Endothelial cell of umbilical vein (primary cell): ENCODE measurements at regions not wholly inside any gene's neighbourhood (a gene's known extent, or its start where the extent isn't known, plus 50 kb on each side); places are given as distances from the start of the nearest gene placed in this dataset.

ENCODE experiments used
- BruUV-seq: library from RNA; stranded (reverse); fragments of 400-500 nt; replicated peaks from 2 replicates; lab custom pipeline; 2021; lab: Mats Ljungman, UMichigan
- CTCF ChIA-PET: fragments of 300-600, 350-600 bp; sonication (Branson Sonifier 250); formaldehyde crosslinking; loops from one replicate; lab custom pipeline; 2021; ENCODE audit warnings: antibody characterized with exemption, inconsistent platforms; lab: Charles Lee
- POLR2A ChIA-PET: fragments of 300-600, 350-600 bp; sonication (Branson Sonifier 250); formaldehyde crosslinking; loops from one replicate; lab custom pipeline; 2021; ENCODE audit warnings: antibody characterized with exemption, inconsistent platforms; lab: Charles Lee
- DNase-seq: peaks from one replicate; pipeline ENCODE4 v3.0.0-alpha.2; 2011; ENCODE audit warnings: low read depth, low spot score
- FAIRE-seq: peaks from 2 replicates; lab custom pipeline; 2011; peaks lifted over from hg19 to GRCh38; lab: Jason Lieb, UNC
- H2AFZ ChIP-seq: 2 replicates; pipeline ENCODE4 v1.6.0; 2012; ENCODE audit warnings: low read depth, low read length, control low read depth, inconsistent platforms
- H3K27ac ChIP-seq: 2 replicates; pipeline ENCODE4 v1.5.1; 2011; ENCODE audit warnings: low read depth, mild to moderate bottlenecking, control low read depth, low read length, moderate library complexity; ENCODE audit not compliant: insufficient read depth
- H3K27me3 ChIP-seq, 2 experiments: 2 replicates each; pipeline versions ENCODE4 v1.6.0 to v1.6.1; 2011; ENCODE audit warnings: low read length in 2 of 2, mixed read lengths in 1 of 2; ENCODE audit not compliant: control insufficient read depth in 2 of 2, insufficient read depth in 2 of 2
- H3K36me3 ChIP-seq, 2 experiments: 2 replicates in 1 of 2; 3 replicates in 1 of 2; pipeline ENCODE4 v1.5.1; 2011; ENCODE audit warnings: low read length in 2 of 2, mild to moderate bottlenecking in 1 of 2, moderate library complexity in 1 of 2; ENCODE audit not compliant: control insufficient read depth in 2 of 2, insufficient read depth in 2 of 2; ENCODE audit errors: extremely low read depth in 1 of 2
- H3K4me1 ChIP-seq: 3 replicates; pipeline ENCODE4 v1.5.1; 2011; ENCODE audit warnings: mild to moderate bottlenecking, low read length; ENCODE audit not compliant: control insufficient read depth, insufficient read depth; ENCODE audit errors: extremely low read depth
- H3K4me2 ChIP-seq: 2 replicates; pipeline ENCODE4 v1.6.1; 2011; ENCODE audit warnings: low read length, control low read depth, mixed read lengths; ENCODE audit not compliant: insufficient read depth
- H3K4me3 ChIP-seq, 3 experiments: fragments of 200-600 bp in 1 of 3; sonication (generic), shearing (Covaris generic) in 1 of 3; replicated peaks in 1 of 3; 2 replicates each; pipeline ENCODE4 v1.5.1; 2011 to 2016; ENCODE audit warnings: control low read depth in 3 of 3, low read length in 3 of 3, mild to moderate bottlenecking in 2 of 3, inconsistent platforms in 1 of 3, low read depth in 1 of 3, moderate library complexity in 1 of 3; ENCODE audit not compliant: insufficient read depth in 1 of 3
- H3K79me2 ChIP-seq: 2 replicates; pipeline ENCODE4 v1.6.0; 2012; ENCODE audit warnings: low read length, inconsistent platforms; ENCODE audit not compliant: control insufficient read depth, insufficient read depth
- H3K9ac ChIP-seq: replicated peaks from 2 replicates; pipeline ENCODE3; 2011; ENCODE audit warnings: low read length, control low read depth; ENCODE audit not compliant: insufficient read depth; ENCODE audit errors: extremely low read depth
- H3K9me1 ChIP-seq: replicated peaks from 3 replicates; pipeline ENCODE4 v1.6.0; 2011; ENCODE audit warnings: mild to moderate bottlenecking, low read length; ENCODE audit not compliant: control insufficient read depth, insufficient read depth; ENCODE audit errors: extremely low read depth
- H3K9me3 ChIP-seq: replicated peaks from 2 replicates; pipeline ENCODE4 v1.5.1; 2012; ENCODE audit warnings: low read length, inconsistent platforms; ENCODE audit not compliant: control insufficient read depth, insufficient read depth
- H4K20me1 ChIP-seq: replicated peaks from 2 replicates; pipeline ENCODE3; 2011; ENCODE audit warnings: mild to moderate bottlenecking, low read length; ENCODE audit not compliant: control insufficient read depth, insufficient read depth; ENCODE audit errors: extremely low read depth
- EZH2 ChIP-seq: IDR thresholded peaks from 2 replicates; pipeline ENCODE4 v1.6.1; 2012; ENCODE audit warnings: borderline replicate concordance, low read depth, mild to moderate bottlenecking, moderate library complexity, low read length, inconsistent platforms; ENCODE audit not compliant: severe bottlenecking
- FOS ChIP-seq: IDR thresholded peaks from 2 replicates; pipeline ENCODE4 v1.6.1; 2011; ENCODE audit warnings: mild to moderate bottlenecking, low read length, moderate library complexity, borderline replicate concordance; ENCODE audit not compliant: insufficient read depth
- GATA2 ChIP-seq: IDR thresholded peaks from 2 replicates; pipeline ENCODE4 v1.7.0; 2011; ENCODE audit warnings: low read depth, mild to moderate bottlenecking, moderate library complexity, mixed read lengths, low read length; ENCODE audit not compliant: insufficient read length, insufficient read depth
- JUN ChIP-seq: IDR thresholded peaks from 2 replicates; pipeline ENCODE4 v1.6.1; 2011; ENCODE audit warnings: borderline replicate concordance, low read depth; ENCODE audit not compliant: insufficient read length, insufficient read depth
- MYC ChIP-seq: IDR thresholded peaks from one replicate; pipeline ENCODE4 v1.6.1; 2011; ENCODE audit warnings: mild to moderate bottlenecking, low read depth, low read length
- POLR2A ChIP-seq: IDR thresholded peaks from 2 replicates; pipeline ENCODE4 v1.6.1; 2012; ENCODE audit warnings: low read depth, mild to moderate bottlenecking, control low read depth, low read length
- POLR2AphosphoS5 ChIP-seq: IDR thresholded peaks from 2 replicates; pipeline ENCODE4 v1.6.1; 2012; ENCODE audit warnings: low read depth, mild to moderate bottlenecking, control low read depth, low read length, moderate library complexity; ENCODE audit not compliant: insufficient read depth
- dilution Hi-C: fragments of 300-500 bp; cut with MboI; formaldehyde crosslinking; loops from one replicate; pipeline ENCODE4 v1.15.0; 2019; ENCODE audit warnings: low sequenced_read_pairs; ENCODE audit not compliant: extremely low pct_ligation_motif_present
- intact Hi-C: fragments of 100-400 bp; cut with micrococcal nuclease; formaldehyde crosslinking; loops from one replicate; pipeline ENCODE4 v1.10.0; 2022
- TF ChIP-seq, protein P1 (sequence below): IDR thresholded peaks from 2 replicates; pipeline ENCODE4 v1.6.1; 2011; ENCODE audit not compliant: insufficient read depth, insufficient read length
- TF ChIP-seq, protein P2 (sequence below), 2 donors: IDR thresholded peaks; 1 replicate in 1 of 2; 2 replicates in 1 of 2; pipeline ENCODE4 v1.5.1; 2011; ENCODE audit warnings: low read length in 2 of 2, mild to moderate bottlenecking in 2 of 2, moderate library complexity in 2 of 2, control low read depth in 1 of 2, inconsistent platforms in 1 of 2, low read depth in 1 of 2; ENCODE audit not compliant: insufficient read depth in 1 of 2; ENCODE audit errors: extremely low read depth in 1 of 2

DNA sequence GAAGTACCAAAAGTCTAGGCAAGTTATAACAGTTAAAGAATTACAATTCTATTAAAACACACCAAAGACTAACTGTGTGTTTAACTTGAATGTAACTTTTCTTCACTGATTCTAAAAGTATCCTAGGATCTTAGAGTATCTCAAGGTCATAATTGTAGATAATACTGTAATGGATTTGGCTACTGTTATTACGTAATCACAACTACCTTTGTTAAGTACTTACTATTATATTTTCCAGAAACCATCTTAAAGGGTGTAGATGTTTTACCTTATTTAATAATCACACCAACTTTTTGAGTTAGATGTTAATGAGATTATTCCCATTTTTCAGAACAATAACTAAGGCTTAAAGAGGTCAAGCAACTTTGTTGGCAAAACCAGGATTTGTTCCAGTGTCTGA lies 161.3 kb upstream of the REG3A start:
- TF ChIP-seq GATA2 (no peak), EZH2 (no peak), POLR2AphosphoS5 (no peak), FOS (no peak), POLR2A (no peak), JUN (no peak), MYC (no peak)
- TF ChIP-seq, protein P1, sequence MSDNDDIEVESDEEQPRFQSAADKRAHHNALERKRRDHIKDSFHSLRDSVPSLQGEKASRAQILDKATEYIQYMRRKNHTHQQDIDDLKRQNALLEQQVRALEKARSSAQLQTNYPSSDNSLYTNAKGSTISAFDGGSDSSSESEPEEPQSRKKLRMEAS = no peak
- TF ChIP-seq, protein P2, sequence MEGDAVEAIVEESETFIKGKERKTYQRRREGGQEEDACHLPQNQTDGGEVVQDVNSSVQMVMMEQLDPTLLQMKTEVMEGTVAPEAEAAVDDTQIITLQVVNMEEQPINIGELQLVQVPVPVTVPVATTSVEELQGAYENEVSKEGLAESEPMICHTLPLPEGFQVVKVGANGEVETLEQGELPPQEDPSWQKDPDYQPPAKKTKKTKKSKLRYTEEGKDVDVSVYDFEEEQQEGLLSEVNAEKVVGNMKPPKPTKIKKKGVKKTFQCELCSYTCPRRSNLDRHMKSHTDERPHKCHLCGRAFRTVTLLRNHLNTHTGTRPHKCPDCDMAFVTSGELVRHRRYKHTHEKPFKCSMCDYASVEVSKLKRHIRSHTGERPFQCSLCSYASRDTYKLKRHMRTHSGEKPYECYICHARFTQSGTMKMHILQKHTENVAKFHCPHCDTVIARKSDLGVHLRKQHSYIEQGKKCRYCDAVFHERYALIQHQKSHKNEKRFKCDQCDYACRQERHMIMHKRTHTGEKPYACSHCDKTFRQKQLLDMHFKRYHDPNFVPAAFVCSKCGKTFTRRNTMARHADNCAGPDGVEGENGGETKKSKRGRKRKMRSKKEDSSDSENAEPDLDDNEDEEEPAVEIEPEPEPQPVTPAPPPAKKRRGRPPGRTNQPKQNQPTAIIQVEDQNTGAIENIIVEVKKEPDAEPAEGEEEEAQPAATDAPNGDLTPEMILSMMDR (IDR thresholded peaks at IDR 0.05; ENCODE audit: extremely low read depth in 1 of 2, insufficient read depth in 1 of 2, low read depth in 1 of 2, low read length in 2 of 2) = no peak
- Histone ChIP-seq H3K4me1 (no peaks in the 10 kb centered on the region), H3K36me3 (no peaks in the 10 kb centered on the region), H3K9me1 (no peaks in the 10 kb centered on the region), H3K9me3 (peaks cover 4% of the 10 kb centered on the region), H3K27ac (no peak overlapping the region), H2AFZ (no peak overlapping the region), H3K27me3 (no peaks in the 10 kb centered on the region), H3K9ac (no peak overlapping the region), H4K20me1 (no peaks in the 10 kb centered on the region), H3K79me2 (no peaks in the 10 kb centered on the region), H3K4me3 (no peak overlapping the region), H3K4me2 (no peak overlapping the region)
- CTCF ChIA-PET = no interaction called here
- FAIRE-seq = no peak
- no TSS peak for BruUV-seq
- DNase-seq = no peak
- dilution Hi-C loops (no loop called here), intact Hi-C loops (no loop called here)
- POLR2A ChIA-PET = no interaction called here
